Kidney (tissue), 13 donors: ENCODE measurements at regions not wholly inside any gene's neighbourhood (a gene's known extent, or its start where the extent isn't known, plus 50 kb on each side); places are given as distances from the start of the nearest gene placed in this dataset.

Experiments
- DNase-seq, 5 donors: peaks; one replicate each; pipeline ENCODE4 v3.0.0-alpha.2; 2013 to 2020
- FAIRE-seq: peaks from 2 replicates; lab custom pipeline; 2012; peaks lifted over from hg19 to GRCh38; lab: Jason Lieb, UNC
- H3K27ac ChIP-seq, 2 donors: one replicate each; pipeline ENCODE4 v1.7.0; 2013; ENCODE audit warnings: low read depth in 2 of 2, low read length in 2 of 2, inconsistent platforms in 1 of 2
- H3K27me3 ChIP-seq: one replicate; pipeline ENCODE4 v1.7.1; 2013; ENCODE audit warnings: low read length, inconsistent platforms; ENCODE audit not compliant: control insufficient read depth, insufficient read depth
- H3K36me3 ChIP-seq, 3 donors: one replicate each; pipeline versions ENCODE4 v1.7.0 to v1.7.1; 2013; ENCODE audit warnings: low read length in 3 of 3, control low read depth in 1 of 3, inconsistent platforms in 1 of 3; ENCODE audit not compliant: insufficient read depth in 3 of 3, control insufficient read depth in 2 of 3
- H3K4me1 ChIP-seq, 3 donors: one replicate each; pipeline versions ENCODE4 v1.7.0 to v1.7.1; 2013; ENCODE audit warnings: low read length in 3 of 3, inconsistent platforms in 1 of 3, low read depth in 1 of 3; ENCODE audit not compliant: control insufficient read depth in 2 of 3, insufficient read depth in 2 of 3
- H3K4me3 ChIP-seq, 3 donors: one replicate each; pipeline versions ENCODE4 v1.7.0 to v1.8.1; 2013; ENCODE audit warnings: low read length in 3 of 3, control low read depth in 1 of 3, inconsistent platforms in 1 of 3
- H3K9ac ChIP-seq, 3 donors: one replicate each; pipeline versions ENCODE4 v1.7.0 to v1.7.1; 2013; ENCODE audit warnings: low read length in 3 of 3, control low read depth in 1 of 3, inconsistent platforms in 1 of 3
- H3K9me3 ChIP-seq, 3 donors: one replicate each; pipeline versions ENCODE4 v1.7.0 to v1.7.1; 2013; ENCODE audit warnings: low read length in 3 of 3, control low read depth in 1 of 3, inconsistent platforms in 1 of 3; ENCODE audit not compliant: control insufficient read depth in 2 of 3, insufficient read depth in 1 of 3
- intact Hi-C: fragments of 100-400 bp; cut with DNase I; formaldehyde crosslinking; loops from one replicate; pipeline ENCODE4 v1.11.1; 2022
- TF ChIP-seq, protein P1 (sequence below): IDR thresholded peaks from 3 replicates; pipeline ENCODE4 v1.5.1; 2012; ENCODE audit warnings: mild to moderate bottlenecking, moderate library complexity, borderline replicate concordance; ENCODE audit not compliant: insufficient read depth; ENCODE audit errors: extremely low read depth
- donor health status: control.
- donor health status: control.
- donor health status: control.
- donor health status: control.
- donor health status: control.
- donor health status: DM: yes; HTN: yes; CAD: no.
- donor health status: Normal renal cell carcinoma (clear cell type).

DNA sequence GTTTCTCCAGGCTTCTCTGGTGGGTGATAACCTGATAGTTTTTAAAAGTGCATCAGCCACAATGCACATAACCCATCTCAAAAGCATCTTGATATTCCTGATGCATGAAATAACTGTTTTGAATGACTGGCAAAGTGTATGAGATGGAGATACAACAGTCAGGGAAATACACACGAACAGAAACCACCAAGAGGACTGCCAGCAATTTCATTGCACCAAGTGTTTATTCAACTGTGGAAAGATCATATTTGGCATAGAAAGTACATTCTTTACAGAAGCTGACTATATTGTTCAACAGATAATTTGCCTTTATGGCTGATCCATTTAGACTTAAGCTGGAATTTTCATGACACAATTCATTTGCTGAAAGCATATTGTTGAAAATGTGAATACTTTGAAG lies 139.5 kb downstream of the SLIT2 start:
- TF ChIP-seq, protein P1, sequence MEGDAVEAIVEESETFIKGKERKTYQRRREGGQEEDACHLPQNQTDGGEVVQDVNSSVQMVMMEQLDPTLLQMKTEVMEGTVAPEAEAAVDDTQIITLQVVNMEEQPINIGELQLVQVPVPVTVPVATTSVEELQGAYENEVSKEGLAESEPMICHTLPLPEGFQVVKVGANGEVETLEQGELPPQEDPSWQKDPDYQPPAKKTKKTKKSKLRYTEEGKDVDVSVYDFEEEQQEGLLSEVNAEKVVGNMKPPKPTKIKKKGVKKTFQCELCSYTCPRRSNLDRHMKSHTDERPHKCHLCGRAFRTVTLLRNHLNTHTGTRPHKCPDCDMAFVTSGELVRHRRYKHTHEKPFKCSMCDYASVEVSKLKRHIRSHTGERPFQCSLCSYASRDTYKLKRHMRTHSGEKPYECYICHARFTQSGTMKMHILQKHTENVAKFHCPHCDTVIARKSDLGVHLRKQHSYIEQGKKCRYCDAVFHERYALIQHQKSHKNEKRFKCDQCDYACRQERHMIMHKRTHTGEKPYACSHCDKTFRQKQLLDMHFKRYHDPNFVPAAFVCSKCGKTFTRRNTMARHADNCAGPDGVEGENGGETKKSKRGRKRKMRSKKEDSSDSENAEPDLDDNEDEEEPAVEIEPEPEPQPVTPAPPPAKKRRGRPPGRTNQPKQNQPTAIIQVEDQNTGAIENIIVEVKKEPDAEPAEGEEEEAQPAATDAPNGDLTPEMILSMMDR = no peak
- Histone ChIP-seq H3K27ac (no peak overlapping the region), H3K36me3 (no peaks in the 10 kb centered on the region), H3K27me3 (no peaks in the 10 kb centered on the region), H3K9me3 (no peaks in the 10 kb centered on the region), H3K4me3 (no peak overlapping the region), H3K4me1 (no peaks in the 10 kb centered on the region), H3K9ac (no peak overlapping the region)
- no peak for DNase-seq
- intact Hi-C loops = no loop called here
- FAIRE-seq = no peak

DNA sequence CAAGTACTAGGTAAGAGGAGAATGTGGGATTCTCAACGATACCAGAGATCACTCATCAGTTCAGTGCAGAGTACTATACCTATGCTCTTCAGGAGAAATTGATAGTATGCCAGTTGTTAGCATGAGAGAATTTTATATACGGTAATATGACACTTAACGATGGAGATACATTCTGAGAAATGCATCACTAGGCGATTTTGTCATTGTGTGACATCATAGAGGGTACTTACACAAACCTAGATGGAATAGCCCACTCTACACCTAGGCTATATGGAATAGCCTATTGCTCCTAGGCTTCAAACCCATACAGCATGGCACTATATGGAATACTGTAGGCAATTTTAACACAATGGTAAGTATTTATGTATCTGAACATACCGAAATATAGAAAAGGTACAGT lies 140.2 kb downstream of the SLIT2 start:
- TF ChIP-seq, protein P1 = no peak
- H3K9me3 ChIP-seq = no peaks in the 10 kb centered on the region
- no peak overlapping the region for H3K4me3 ChIP-seq
- FAIRE-seq (no peak), DNase-seq (no peak)
- H3K27ac ChIP-seq = no peak overlapping the region
- H3K9ac ChIP-seq = no peak overlapping the region
- H3K4me1 ChIP-seq = no peaks in the 10 kb centered on the region
- no peaks in the 10 kb centered on the region for H3K36me3 ChIP-seq
- intact Hi-C loops = no loop called here
- H3K27me3 ChIP-seq = no peaks in the 10 kb centered on the region

DNA sequence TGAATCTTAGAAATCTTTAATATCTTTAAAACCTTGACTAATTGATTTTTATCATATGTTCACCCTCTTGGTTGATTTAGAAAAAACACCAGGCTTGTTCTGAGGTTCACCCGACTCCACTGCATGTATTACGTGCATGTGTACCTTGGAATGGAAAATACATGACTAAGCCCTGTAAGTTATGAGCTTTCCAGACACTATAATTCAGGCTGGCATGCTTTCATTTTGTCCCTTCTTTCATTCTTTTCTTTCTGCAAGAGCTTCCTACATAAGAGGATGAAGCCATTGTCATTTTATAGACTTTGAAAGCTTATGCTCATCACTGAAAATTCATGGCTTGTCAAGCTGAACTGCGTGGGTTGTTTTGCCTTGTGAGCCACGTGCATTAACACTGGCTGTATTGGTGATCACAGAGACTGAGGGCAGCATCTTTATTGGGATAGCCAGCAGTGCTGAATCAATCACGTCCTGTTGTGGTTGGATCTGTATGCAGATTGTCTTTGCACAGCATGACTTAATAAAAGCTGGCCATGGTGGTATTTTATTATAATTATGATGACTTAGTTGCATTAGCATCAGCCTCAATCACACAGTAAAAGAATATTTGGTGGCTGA lies 141.9 kb downstream of the SLIT2 start:
- TF ChIP-seq, protein P1 = no peak
- Histone ChIP-seq H3K36me3 (no peaks in the 10 kb centered on the region), H3K27me3 (no peaks in the 10 kb centered on the region), H3K27ac (no peak overlapping the region), H3K9ac (no peak overlapping the region), H3K9me3 (no peaks in the 10 kb centered on the region), H3K4me1 (no peaks in the 10 kb centered on the region), H3K4me3 (no peak overlapping the region)
- FAIRE-seq (no peak), DNase-seq (no peak)
- intact Hi-C loops = no loop called here

DNA sequence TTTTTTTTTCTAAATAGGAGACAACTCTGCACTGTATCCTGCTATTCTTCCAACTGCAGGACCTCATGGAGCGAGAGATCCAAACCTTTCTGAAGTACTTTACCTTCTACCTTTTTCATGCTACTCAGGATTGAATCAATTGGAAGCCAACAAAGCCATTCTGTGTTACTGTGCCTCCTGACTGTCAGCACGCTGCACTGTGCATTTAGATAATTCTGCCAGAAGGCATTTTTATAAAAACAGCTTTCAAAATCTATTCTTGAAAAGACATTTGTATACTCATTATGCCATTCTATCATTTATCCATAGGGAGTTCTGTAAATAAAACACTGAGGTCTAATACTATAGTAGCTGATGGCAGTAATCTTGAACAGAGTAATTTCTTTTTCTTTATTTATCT lies 142.8 kb downstream of the SLIT2 start:
- no peaks in the 10 kb centered on the region for H3K4me1 ChIP-seq
- FAIRE-seq (no peak), DNase-seq (no peak)
- H3K9ac ChIP-seq = no peak overlapping the region
- H3K4me3 ChIP-seq = no peak overlapping the region
- no peaks in the 10 kb centered on the region for H3K36me3 ChIP-seq
- H3K9me3 ChIP-seq = no peaks in the 10 kb centered on the region
- intact Hi-C loops = no loop called here
- H3K27ac ChIP-seq = no peak overlapping the region
- no peaks in the 10 kb centered on the region for H3K27me3 ChIP-seq
- TF ChIP-seq, protein P1 = no peak
